RWPE1 (cell line): ENCODE measurements at regions not wholly inside any gene's neighbourhood (a gene's known extent, or its start where the extent isn't known, plus 50 kb on each side); places are given as distances from the start of the nearest gene placed in this dataset.

Source experiments
- CTCF ChIA-PET: fragments of 350-600 bp; sonication (Branson Sonifier 250); formaldehyde crosslinking; extraction: SDS; loops from one replicate; lab custom pipeline; 2021; lab: Yijun Ruan, JAX
- POLR2A ChIA-PET: fragments of 400-600 bp; formaldehyde crosslinking; extraction: SDS; loops from one replicate; lab custom pipeline; 2020; ENCODE audit warnings: antibody characterized with exemption; ENCODE audit not compliant: low non-redundant PET; lab: Yijun Ruan, JAX
- DNase-seq: peaks from one replicate; pipeline ENCODE4 v3.0.0; 2012; ENCODE audit warnings: low spot score
- H3K27ac ChIP-seq: fragments of 450-650 bp; 2 replicates; pipeline ENCODE4 v1.5.1; 2017
- TF ChIP-seq, protein P1 (sequence below): fragments of 450-650 bp; conservative IDR thresholded peaks from 2 replicates; pipeline ENCODE4 v1.5.1; 2017; ENCODE audit warnings: low read depth, mild to moderate bottlenecking

DNA sequence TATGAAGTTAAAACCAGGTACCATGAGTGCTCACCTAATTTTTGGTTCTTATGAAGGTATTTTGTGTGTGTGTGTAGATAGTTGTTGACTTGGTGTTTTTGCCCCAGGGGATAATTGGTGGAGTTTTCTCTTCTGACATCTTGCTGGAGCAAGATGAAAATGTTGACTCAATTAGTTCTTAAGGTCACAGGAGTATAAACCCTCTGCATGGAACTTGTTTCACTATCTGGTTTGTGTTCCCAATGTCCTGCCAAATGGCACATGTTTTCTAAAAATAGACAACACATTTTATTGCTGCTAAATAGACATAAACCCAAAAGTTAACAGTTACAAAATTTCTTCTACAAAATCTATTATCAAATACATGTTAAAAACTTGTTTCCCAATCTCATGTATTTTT, 180.9 kb downstream of the FAM170A start:
- DNase-seq, result no peak
- no peak overlapping the region for H3K27ac ChIP-seq
- TF ChIP-seq, protein P1, sequence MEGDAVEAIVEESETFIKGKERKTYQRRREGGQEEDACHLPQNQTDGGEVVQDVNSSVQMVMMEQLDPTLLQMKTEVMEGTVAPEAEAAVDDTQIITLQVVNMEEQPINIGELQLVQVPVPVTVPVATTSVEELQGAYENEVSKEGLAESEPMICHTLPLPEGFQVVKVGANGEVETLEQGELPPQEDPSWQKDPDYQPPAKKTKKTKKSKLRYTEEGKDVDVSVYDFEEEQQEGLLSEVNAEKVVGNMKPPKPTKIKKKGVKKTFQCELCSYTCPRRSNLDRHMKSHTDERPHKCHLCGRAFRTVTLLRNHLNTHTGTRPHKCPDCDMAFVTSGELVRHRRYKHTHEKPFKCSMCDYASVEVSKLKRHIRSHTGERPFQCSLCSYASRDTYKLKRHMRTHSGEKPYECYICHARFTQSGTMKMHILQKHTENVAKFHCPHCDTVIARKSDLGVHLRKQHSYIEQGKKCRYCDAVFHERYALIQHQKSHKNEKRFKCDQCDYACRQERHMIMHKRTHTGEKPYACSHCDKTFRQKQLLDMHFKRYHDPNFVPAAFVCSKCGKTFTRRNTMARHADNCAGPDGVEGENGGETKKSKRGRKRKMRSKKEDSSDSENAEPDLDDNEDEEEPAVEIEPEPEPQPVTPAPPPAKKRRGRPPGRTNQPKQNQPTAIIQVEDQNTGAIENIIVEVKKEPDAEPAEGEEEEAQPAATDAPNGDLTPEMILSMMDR, result no peak

DNA sequence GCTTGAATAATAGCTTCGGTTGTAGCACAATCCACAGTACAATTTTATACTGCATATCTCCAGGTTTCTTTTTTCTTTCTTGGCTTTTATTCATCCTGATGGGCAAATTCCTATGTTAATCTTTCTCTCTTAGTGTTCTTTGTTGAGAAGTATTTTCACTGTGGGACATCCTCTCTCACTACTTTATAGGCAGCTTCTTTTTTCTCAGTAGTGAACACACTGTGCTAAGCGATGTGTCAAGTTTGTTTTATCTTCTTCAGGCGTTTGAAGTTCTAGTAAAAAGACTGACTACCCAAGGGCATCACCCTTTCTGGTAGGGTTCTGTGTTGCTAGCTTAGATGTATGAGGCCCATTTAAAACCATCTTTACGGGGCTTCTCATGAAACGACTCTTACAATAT, 182.1 kb downstream of the FAM170A start:
- no peak for DNase-seq
- H3K27ac ChIP-seq, result no peak overlapping the region
- POLR2A ChIA-PET, result no interaction called here
- TF ChIP-seq, protein P1, result no peak
- CTCF ChIA-PET, result interaction anchor here (0.7 kb wide), 1 partner anchor 182 kb away, joined by 3 read pairs; no protein-coding TSS in a partner anchor

More for the DNA sequence above, 180.9 kb downstream of the FAM170A start:
- ChIA-PET CTCF (no interaction called here), POLR2A (no interaction called here)

DNA sequence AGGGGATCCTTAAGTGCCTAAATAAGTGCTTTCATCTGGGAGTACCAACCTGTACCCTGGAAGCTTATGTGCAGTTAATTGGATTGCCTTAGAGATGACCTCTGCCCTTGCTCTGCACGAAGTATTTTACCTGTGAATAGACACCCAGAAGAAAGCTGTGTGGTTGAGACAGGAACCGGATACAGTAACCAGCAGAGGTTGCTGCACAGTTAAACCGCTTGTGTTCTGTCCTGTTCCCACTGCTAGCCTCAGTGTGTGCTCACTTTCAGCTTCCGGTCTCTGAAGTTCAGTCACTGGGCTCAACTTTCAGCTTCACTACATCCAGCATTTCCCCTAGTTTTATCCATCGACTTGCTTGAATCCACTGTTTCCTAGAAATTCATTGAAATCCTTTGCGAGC, 185.3 kb downstream of the FAM170A start:
- POLR2A ChIA-PET, result no interaction called here
- TF ChIP-seq, protein P1, result no peak
- H3K27ac ChIP-seq, result no peak overlapping the region
- no peak for DNase-seq
- CTCF ChIA-PET, result interaction anchor here (0.6 to 0.7 kb wide), 2 partner anchors 8 to 97 kb away, joined by 3 to 4 read pairs; no protein-coding TSS in a partner anchor

DNA sequence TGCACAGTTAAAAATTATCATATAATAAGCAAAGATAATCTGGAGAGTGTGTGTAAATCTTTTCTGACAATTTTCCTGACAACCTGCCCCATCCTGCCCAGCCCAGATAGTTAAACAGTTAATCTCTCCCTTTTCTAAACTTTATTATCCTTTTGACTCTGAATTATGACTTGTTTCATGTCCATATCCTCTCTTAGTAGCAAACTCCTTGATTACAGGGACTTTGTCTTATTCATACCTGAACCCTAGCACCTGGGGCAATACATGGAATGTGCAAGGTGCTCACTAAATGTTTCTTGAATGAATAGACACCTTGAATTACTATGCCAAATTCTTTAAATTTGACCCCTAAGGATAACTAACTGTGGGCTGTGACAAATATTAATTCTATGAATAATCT, 186.7 kb downstream of the FAM170A start:
- TF ChIP-seq, protein P1, result no peak
- CTCF ChIA-PET, result no interaction called here
- POLR2A ChIA-PET, result no interaction called here
- no peak overlapping the region for H3K27ac ChIP-seq
- DNase-seq, result no peak

DNA sequence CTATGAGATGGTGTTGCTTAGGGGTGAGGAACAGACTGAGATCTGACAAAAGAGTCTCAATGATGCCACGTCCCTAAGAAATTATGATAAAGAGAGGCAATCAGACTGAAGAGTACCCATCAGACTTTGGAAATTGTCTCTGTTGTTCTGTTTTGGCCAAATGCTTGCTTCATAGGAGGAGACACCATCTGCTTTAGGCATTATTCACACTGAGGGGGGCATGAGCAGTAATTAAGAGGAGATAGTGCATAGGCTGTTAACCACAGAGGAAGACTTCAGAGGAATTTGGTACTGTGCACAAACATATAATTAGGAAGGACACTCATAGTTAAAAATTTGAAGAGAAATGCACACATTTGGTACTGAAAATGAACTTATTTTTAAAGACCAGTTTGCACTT, 190.7 kb downstream of the FAM170A start:
- TF ChIP-seq, protein P1, result no peak
- no peak overlapping the region for H3K27ac ChIP-seq
- POLR2A ChIA-PET, result no interaction called here
- DNase-seq, result no peak
- CTCF ChIA-PET, result no interaction called here

DNA sequence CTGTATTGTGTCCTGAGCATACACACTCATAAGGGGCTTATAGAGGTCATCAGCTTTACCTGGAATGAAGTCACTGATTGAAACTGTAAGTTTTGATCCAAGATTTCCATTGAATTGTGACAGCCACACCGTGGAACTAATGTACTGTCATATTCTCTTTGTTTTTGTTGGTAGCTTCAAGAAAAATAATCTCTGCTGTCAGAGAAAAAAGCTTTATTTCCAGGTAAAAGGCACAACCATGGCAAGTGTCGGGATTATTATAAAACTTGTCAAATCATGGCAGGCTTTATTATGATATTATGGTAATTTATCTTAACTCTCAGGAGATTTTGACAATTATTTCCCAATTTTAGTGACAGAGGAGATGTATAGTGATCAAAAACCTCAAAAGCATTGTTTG, 191.2 kb downstream of the FAM170A start:
- CTCF ChIA-PET, result no interaction called here
- DNase-seq, result no peak
- POLR2A ChIA-PET, result no interaction called here
- TF ChIP-seq, protein P1, result no peak
- no peak overlapping the region for H3K27ac ChIP-seq
